GM18498 (cell line): ENCODE measurements at regions not wholly inside any gene's neighbourhood (a gene's known extent, or its start where the extent isn't known, plus 50 kb on each side); places are given as distances from the start of the nearest gene placed in this dataset.

Experiments
- ATAC-seq: cut with Tn5 transposase; IDR thresholded peaks from one replicate; pipeline ENCODE4 v1.9.1; 2021; ENCODE audit warnings: mild to moderate bottlenecking, moderate library complexity; ENCODE audit not compliant: unreplicated experiment

DNA sequence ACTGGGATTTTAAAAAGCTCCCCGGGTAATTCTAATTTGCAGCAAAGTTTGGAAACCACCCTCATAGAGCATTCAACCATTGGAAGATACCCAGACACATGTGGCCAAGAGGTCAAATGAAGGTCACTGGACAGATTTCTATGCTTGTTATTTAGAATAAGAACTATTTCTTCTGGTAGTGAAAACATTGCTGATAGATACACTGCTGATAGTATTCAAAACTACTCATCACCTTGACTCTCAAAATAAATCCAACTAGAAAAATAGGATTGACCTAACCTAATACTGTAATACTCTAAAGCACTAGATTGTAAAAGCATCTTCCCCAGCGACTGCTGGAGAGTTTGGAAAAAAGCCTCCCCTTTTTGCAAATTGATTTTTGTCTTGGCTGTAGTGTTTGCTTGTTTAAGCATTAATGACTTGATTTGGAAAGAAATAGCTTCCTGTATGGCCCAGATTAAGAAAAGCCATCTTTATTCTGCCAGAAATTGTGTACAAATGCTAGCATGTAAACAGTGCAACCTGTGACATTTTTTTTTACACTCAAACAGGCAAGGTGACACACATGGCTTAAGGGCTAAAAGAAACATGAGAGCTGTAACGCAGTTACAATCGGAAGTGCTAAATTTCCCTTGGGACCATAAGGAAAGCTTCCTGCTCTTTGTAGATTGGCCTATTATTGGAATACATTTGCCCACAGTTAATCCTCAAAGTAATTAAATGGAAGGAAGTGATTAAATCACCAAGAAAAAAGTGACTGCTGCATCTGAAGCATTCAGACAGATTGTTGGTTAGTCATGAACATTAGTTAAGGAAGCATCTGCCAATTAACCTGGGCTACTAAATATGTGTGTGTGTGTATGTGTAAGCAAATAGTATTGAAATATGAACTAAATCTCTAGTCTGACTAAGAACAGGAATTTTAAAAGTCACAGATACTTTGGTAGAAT lies 356.5 kb upstream of the ATP2B1 start:
- ATAC-seq: no peak

DNA sequence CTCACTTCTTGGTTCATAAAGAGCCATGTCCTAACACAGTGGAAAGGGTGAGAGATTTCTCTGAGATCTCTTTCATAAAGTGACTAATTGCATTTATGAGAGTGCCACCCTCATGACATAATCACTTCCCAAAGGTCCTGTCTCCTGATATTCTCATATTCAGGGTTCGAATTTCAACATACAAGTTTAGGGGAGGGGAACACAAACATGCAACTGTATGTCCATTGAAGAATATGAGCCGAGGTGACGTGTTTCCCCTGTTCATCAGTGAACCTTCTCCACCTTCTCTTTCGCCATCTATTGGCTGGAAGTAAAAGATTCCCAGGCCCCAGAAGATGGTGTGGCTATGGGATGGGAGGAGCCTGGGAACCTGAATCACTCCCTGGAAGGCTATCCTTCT lies 354.2 kb upstream of the ATP2B1 start:
- no peak for ATAC-seq

DNA sequence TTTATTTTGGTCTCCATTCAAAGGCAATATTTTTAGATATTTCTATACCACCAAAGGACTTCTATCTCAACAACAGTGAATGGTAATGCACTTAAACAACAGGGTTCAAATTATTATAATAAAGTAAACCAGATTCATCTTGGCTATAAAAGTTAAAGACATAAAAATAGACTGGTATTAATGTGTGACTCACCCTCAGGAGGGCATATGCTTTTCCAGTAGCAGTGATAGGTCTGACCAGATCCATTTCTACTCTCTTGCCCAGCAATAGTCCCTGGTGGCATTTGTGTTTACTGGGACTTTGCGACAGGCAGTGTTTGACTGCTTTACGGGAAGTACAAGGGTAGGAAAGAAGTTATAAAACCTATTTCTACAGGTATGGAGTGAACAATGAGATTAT lies 353.2 kb upstream of the ATP2B1 start:
- ATAC-seq: no peak

DNA sequence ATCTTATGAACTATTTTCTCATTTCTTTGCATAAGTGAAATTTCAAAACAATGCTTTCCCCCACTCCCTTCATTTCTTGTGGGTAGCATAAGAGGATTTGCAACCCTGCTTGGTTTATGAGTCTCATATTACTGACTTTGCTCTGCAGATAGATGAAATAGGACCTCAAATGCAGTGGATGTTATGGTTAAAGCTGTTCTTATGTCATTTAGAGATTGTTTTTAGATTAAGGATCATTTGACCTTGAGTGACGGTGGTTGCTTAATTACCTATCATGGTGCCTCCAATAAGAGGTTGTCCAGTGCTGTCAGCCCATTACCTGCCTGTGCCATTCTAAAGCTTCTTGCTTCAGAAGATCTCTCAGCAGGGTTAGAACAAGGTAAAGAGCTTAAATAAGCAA lies 351.4 kb upstream of the ATP2B1 start:
- no peak for ATAC-seq

DNA sequence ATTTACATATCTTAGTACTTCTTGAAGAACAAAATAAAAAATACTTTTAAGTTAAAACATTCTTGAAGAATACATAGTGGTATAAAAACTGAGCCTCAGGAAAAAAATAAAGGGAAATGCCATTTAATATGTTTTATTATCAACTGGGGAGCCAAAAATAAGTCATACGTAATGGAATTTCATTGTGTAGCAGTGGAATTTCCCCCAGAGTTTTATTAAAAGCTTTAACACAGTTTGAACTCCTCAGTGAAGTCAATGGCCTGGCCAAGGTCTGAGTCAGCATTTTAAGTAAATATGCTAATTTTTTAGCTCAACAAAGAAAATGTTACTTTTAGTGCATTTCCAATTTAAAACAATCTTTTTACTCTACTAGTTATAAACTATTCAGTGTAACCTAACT lies 350.1 kb upstream of the ATP2B1 start:
- no peak for ATAC-seq

DNA sequence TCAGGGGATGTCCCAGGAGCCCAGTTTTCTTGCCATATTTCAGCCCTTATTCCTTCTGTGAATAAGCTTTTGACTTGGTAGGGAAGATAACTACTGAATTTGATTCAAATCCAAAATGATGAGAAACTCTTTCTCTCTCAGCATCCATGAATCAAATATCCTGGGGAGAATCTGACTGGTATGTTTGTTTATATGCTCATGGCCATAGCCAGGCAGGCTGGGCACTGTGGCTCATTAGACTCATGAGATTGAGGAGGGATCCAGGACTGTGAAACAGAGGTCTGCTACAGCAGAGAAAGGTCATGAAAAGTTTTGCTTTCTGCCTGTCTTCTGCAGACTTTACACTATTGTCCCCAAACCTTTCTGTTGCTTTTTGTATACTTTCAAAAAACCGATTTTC lies 346.4 kb upstream of the ATP2B1 start:
- no peak for ATAC-seq

GRCh38 chr12:90048918-90049317 lies 340.3 kb upstream of the ATP2B1 start:
- no peak for ATAC-seq

DNA sequence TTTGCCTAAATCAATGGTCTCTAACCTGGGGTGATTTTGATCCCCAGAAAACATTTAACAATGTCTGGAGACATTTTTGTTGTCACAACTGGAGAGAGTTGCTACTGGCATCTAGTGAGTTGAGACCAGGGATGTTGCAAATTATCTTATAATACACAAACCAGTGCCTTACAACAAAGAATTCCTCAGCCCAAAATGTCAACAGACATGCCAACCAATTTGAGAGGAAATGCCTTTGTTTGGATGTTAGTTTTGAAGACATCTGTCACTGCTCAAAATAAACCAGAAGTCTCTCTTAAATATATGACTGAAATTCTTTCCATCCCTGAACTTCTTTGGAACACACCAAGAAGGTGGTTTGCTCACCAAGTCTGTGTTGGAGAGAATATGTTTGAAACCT lies 336.9 kb upstream of the ATP2B1 start:
- ATAC-seq: no peak

GRCh38 chr12:90044069-90044468 lies 335.4 kb upstream of the ATP2B1 start:
- ATAC-seq: no peak

DNA sequence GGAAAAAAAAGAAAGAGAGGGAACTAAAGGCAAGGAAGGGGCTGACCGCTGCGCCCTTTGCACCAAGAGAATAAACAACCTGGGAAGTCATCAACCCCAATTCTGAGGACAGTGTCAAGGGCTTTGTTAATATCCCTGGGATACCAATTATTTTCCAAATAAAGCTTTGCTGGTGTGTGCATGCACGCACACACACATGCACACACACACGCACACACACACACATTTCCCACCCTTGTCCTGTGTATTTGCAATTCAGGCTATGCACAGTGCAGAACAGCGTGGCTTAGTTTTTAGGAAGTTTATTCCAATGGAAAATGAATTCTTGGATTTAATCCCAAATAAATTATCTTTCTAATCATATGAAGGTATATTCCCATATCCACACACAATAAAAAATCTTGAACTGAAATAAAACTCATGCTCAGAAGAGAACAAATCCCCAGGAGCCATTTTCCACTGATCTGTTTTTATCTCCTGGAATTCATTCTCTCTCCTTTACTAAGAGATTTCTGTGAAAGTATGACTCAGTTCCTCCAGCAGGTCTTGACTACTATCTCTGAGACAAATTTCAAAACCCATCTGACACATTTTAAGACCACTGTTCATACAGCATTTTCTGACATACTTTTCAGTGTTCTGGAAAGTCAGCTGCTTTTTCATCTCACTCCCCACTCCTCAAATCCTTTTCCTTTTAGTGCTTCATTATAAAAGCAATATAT lies 334.4 kb upstream of the ATP2B1 start:
- ATAC-seq: no peak

- no peak for ATAC-seq
Observed at GRCh38 chr12:90038289-90038688, 329.7 kb upstream of the ATP2B1 start.

DNA sequence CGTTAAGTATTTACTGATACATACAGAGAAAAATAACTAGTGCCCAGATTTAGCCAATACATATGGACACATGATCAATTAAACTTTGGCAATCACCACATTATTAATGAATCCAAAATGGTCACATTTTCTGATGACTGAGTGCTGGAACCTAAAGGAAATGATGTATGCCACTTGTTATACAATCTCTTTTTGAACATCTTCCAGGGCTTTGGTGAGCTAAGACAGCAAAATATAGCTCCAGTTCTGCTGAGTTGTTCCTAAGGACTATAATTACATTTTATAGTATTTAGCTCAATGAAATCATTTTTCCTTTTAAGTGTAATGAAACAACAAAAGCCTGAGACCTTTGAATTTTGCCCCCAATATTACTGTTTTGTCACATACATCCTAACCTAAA lies 329.1 kb upstream of the ATP2B1 start:
- ATAC-seq: no peak

DNA sequence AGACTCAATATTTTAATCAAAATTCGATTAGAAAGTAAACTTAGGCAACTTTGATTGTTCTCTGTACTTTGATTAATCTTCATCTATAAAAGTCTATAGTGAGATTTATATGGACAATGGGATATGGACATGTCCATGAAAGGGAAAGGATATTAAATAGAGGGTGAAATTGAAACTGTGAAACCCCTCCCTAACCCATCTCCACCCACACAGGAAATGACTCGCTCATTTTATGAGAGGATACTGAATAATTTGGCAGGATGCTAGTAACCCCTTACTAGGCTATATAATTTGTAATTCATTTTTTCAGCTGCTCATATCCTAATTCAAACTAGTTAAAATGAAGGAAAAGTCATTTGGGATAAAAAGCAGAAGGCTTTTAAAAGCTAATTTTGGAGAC lies 328.0 kb upstream of the ATP2B1 start:
- ATAC-seq: no peak

GRCh38 chr12:90030726-90031125 lies 322.1 kb upstream of the ATP2B1 start:
- ATAC-seq: no peak

- ATAC-seq: no peak
Observed at GRCh38 chr12:90029317-90029716, 320.7 kb upstream of the ATP2B1 start.

DNA sequence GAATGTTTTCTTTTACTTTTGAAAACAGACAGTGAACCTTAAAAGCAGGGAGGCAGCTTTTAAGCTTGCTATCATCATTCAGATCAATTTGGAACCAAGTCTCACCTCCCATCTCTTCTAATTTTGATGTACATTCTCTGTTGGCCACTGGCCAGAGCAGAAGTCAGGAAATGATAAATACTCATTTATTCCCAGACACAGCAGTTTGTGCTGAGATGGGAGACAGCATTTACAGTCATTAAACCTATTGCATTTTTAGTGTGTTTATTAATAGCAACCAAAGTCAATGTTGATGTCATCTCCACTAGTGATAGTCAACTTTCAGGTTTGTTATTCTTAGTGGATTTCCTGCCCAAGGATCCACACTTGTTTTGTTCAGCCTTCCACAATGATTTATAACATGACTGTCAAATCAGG lies 320.0 kb upstream of the ATP2B1 start:
- no peak for ATAC-seq

DNA sequence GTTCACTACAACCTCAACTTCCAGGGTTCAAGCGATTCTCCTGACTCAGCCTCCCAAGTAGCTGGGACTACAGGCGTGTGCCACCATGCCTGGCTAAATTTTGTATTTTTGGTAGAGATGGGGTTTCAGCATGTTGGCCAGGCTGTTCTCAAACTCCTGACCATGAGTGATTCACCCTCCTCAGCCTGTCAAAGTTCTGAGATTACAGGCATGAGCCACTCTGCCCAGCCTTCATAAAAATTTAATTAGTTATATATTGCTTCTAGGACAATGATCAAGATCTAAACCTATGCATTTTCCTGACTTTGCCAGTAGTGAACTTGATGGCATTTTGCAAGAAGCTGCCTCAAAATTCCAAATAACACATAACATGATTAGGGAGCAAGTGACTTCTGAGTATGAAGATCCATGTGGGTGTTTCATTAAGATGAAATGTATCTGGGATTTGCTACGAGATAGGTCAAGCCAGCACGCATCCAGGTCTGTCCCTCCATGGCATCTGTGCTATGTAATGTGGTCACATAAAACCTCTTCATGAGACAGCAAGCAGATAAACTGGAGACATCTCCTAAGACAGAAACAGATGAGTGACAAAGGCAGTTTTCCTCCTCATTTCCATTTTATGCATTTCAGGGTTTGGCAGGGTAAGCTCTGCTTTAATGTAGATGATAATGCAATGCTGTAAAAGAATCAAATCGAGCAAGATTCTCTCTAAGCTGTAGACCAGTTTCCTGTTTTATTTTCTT lies 319.4 kb upstream of the ATP2B1 start:
- no peak for ATAC-seq

- ATAC-seq: no peak
Observed at GRCh38 chr12:90027041-90027440, 318.4 kb upstream of the ATP2B1 start.

GRCh38 chr12:90026516-90026915 lies 317.9 kb upstream of the ATP2B1 start:
- no peak for ATAC-seq

DNA sequence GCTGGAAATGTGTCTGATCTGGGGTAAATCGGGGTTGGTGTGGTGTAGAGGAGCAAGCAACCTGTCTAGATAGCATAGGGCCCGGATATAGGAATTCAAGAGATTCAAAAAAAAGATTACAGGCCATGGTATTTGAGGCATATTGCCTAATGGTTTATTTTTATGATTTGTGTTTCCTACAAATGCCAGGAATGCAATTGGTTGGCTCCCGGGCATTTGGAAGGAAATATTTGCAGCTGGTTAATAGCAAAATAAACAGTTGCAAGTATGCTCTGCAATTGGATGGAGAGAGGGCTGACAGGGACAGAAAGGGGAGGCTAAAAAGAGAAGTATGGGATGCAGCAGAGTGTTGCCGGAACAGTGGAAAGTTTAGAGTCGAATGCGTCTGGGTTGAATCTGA lies 315.6 kb upstream of the ATP2B1 start:
- ATAC-seq: no peak

- ATAC-seq: no peak
Observed at GRCh38 chr12:90023207-90023900, 314.7 kb upstream of the ATP2B1 start.
